ENCODE measurements at regions not wholly inside any gene's neighbourhood (a gene's known extent, or its start where the extent isn't known, plus 50 kb on each side); places are given as distances from the start of the nearest gene placed in this dataset.
A peak's percentile ranks its signal among the peaks of the same experiment; 100 is the strongest.
"Not testable (repeated sequence)": the region's sequence is repeated elsewhere in the genome, so short reads cannot be mapped to it uniquely, and the experiment has no call there.

DNA sequence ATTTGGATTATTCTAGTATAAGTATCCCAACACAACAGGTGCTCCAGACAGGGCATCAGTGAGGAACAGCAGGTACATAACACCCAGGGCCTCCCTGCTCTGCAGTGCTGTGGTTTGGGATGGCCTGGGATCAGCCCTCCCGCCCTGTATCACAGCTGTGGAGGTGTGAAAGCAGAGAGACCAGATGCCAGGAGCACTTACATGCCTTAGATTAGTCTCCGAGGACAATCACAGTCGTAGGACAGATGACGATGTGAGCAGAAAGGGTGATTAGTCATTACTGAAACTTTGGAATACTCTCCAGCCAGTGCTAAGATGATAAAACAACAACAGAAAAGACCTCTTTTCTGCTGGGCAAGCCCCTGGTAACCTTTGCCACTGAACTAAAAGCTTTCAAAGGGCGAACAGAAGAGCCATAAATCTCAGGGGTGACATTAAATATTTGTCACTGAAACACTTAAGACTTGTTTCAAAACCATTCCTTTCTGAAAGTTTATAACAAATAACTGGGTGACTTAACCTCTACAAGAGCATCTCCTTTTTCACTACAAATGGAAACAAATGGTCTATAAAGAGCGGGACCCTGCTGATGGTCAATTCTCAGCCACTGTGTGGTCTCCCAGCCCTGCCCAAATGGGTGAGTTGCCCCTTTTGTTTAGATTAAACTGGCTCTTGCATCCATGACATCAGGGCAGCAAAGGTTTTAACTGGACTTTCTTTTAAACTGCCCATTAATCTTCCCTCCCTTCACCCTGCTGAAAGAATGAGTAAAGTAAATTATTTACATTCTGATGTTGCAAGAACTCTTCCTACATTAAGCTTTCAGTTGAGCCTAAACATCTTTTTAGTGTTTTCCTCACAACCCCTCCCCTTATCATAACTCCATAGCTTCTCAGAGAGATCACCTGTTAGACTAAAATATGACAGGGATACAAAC lies 183.1 kb upstream of the COX10 start:
- no peak overlapping the region for H3K4me3 ChIP-seq
- TF ChIP-seq CTCF (IDR thresholded peaks at IDR 0.05) (no peak), POLR2AphosphoS5 (IDR thresholded peaks at IDR 0.05) (no peak), POLR2A (IDR thresholded peaks at IDR 0.05; ENCODE audit: low read depth) (no peak), EP300 (IDR thresholded peaks at IDR 0.05) (no peak)
- H3K9me3 ChIP-seq, result no peaks in the 10 kb centered on the region
- intact Hi-C loops (cut with DNase I), result loop anchor here (10.0 kb wide), 1 partner anchor 179 kb away; the partner anchor contains the start of gene COX10
- DNase-seq (ENCODE audit: extremely low spot score), result no peak
- WGBS, result 60% methylated on average over 6 of the region's 6 CpGs
- peak overlapping the region; percentile 58 to 73 (median 66) for H3K27ac ChIP-seq (replicated peaks in 1 of 4)
- H3K36me3 ChIP-seq, result no peaks in the 10 kb centered on the region
- peaks cover 3 to 57% (median 43%) of the 10 kb centered on the region in 4 donors for H3K4me1 ChIP-seq
- no peaks in the 10 kb centered on the region for H3K27me3 ChIP-seq

DNA sequence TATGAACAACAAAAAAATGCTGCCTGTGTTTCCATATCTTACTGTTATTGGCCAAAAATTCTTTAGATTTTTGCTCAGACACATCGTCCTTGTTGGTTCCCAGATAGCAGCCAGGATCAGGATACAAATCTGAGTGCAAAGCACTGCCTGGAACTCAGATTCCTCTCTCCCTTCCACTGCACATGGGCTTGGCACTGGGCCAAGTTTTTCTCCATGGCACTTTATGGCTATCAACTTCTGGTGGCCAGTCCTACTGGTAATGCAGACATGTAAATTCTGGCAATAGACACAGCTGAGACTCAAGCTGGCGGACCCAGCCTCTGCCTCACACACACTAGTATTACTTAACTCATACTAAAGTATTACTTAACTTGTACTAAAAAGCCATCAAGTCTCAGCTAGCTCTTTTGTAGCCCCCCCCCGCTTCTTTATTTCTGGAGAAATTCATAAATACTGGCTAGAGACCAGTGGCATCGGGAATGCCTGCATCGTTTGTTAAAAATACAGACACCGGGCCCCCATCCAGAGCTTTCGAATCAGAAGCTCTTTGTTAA lies 181.2 kb upstream of the COX10 start:
- Histone ChIP-seq H3K27me3 (no peaks in the 10 kb centered on the region), H3K4me1 (peaks cover 3 to 57% (median 43%) of the 10 kb centered on the region in 4 donors), H3K27ac (replicated peaks in 1 of 4) (peak overlapping the region; percentile 58 to 73 (median 66)), H3K36me3 (no peaks in the 10 kb centered on the region), H3K9me3 (no peaks in the 10 kb centered on the region), H3K4me3 (no peak overlapping the region)
- TF ChIP-seq EP300 (IDR thresholded peaks at IDR 0.05) (no peak), POLR2AphosphoS5 (IDR thresholded peaks at IDR 0.05) (peak in 1 of 2 donors; percentile 36)
- 46% methylated on average over 7 of the region's 7 CpGs for WGBS
- DNase-seq (ENCODE audit: extremely low spot score), result no peak
- intact Hi-C loops (cut with DNase I), result loop anchor here (10.0 kb wide), 1 partner anchor 177 kb away; the partner anchor contains the start of gene COX10

DNA sequence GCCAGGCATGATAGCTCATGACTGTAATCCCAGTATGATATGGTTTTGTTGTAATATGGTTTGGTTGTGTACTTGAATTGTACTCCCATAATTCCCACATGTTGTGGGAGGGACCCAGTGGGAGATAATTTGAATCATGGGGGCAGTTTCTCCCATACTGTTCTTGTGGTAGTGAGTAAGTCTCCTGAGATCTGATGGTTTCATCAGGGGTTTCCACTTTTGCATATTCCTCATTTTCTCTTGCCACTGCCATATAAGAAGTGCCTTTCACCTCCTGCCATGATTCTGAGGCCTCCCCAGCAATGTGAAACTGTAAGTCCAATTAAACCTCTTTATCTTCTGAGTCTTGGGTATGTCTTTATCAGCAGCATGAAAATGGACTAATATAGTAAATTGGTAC lies 160.3 kb upstream of the COX10 start:
- H3K9me3 ChIP-seq; intact Hi-C loops (cut with DNase I); H3K4me1 ChIP-seq; H3K4me3 ChIP-seq; H3K27me3 ChIP-seq; H3K36me3 ChIP-seq; H3K27ac ChIP-seq (replicated peaks in 1 of 4): not testable (repeated sequence)
- peak; percentile 5 for DNase-seq (ENCODE audit: extremely low spot score)

DNA sequence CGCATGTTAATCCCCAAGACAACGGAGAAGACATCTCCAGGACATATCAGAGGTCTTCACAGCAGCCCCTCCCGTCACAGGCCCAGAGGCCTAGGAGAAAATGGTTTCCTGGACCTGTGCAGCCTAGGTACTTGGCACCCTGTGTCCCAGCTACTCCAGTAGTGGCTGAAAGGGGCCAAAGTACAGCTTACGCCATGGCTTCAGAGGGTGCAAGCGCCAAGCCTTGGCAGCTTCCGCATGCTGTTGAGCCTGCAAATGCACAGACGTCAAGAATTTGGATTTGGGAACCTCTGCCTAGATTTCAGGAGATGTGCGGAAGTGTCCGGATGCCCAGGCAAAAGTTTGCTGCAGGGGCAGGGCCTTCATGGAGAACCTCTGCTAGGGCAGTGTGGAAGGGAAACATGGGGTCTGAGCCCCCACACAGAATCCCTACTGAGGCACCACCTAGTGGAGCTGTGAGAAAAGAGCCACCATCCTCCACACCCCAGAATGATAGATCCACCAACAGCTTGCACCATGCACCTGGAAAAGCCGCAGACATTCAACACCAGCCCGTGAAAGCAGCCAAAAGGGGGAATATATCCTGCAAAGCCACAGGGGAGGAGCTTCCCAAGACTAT lies 159.3 kb upstream of the COX10 start:
- Histone ChIP-seq H3K27ac (replicated peaks in 1 of 4) (no peak overlapping the region), H3K36me3 (no peaks in the 10 kb centered on the region), H3K4me1 (no peaks in the 10 kb centered on the region), H3K27me3 (no peaks in the 10 kb centered on the region), H3K4me3 (no peak overlapping the region), H3K9me3 (no peaks in the 10 kb centered on the region)
- intact Hi-C loops (cut with DNase I), result no loop called here
- 88% methylated on average over 9 of the region's 11 CpGs for WGBS
- TF ChIP-seq CTCF (IDR thresholded peaks at IDR 0.05) (no peak), EP300 (IDR thresholded peaks at IDR 0.05) (no peak)
- peak; percentile 31 for DNase-seq (ENCODE audit: extremely low spot score)

DNA sequence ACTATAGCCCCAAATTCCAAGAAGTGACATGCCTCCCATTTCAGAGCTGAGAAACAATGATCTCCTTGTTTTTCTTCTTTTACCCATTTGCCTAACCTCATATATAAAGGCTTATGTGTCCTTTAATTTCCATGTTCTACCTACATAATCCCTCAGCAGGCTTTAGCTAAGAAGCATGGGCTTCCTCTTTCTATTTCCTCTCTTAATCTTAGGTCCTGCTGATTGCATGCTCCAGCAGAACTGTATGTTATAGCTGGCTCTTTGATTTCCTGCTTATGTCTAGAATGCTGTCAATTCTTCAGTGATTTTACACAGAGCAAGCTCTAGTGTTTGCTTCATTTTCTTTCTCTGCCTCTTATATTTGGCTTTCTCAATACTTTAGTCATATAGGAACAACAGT lies 151.7 kb upstream of the COX10 start:
- intact Hi-C loops (cut with DNase I), result no loop called here
- Histone ChIP-seq H3K27me3 (no peaks in the 10 kb centered on the region), H3K4me1 (peaks cover 0 to 30% (median 12%) of the 10 kb centered on the region in 4 donors), H3K36me3 (no peaks in the 10 kb centered on the region), H3K4me3 (no peak overlapping the region), H3K27ac (replicated peaks in 1 of 4) (peak overlapping the region in 1 of 4 donors; percentile 66), H3K9me3 (no peaks in the 10 kb centered on the region)
- no peak for DNase-seq (ENCODE audit: extremely low spot score)
- TF ChIP-seq POLR2AphosphoS5 (IDR thresholded peaks at IDR 0.05), result no peak
- TF ChIP-seq CTCF (IDR thresholded peaks at IDR 0.05), result no peak
- no peak for TF ChIP-seq POLR2A (IDR thresholded peaks at IDR 0.05; ENCODE audit: low read depth)
- no peak for TF ChIP-seq EP300 (IDR thresholded peaks at IDR 0.05)

Data from esophagus muscularis mucosa (tissue), 4 donors.